ENCODE measurements at regions not wholly inside any gene's neighbourhood (a gene's known extent, or its start where the extent isn't known, plus 50 kb on each side); places are given as distances from the start of the nearest gene placed in this dataset.

DNA sequence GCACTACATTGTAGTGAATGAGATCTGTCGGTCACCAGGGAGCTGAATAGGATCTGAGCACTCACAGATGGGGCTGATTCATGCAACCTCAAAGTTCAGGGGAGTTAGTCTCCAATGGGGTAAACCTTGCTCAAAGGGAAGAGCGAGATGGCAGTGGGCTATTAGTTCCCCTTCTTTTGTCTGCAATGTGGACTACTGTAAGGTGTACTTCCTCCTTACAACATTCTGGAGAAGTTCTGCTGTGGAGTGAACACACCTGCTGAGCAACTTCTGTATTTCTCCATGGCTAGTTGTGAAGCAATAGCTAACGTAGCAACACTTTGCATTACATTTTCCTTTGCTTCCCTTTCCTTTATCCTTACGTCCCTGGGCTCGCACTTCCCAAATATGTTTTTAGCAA, 134.3 kb upstream of the B3GAT2 start:
- no peaks in the 10 kb centered on the region for H3K79me1 ChIP-seq (ENCODE audit: low read depth, low read length)
- H3K56ac ChIP-seq (replicated peaks; ENCODE audit: insufficient read length, low read depth, low read length): no peak overlapping the region
- no peak overlapping the region for H2BK15ac ChIP-seq (ENCODE audit: low read length)
- H3K79me2 ChIP-seq (ENCODE audit: control insufficient read depth in 1 of 2, insufficient read depth in 2 of 2, low read length in 2 of 2): no peaks in the 10 kb centered on the region
- no peaks in the 10 kb centered on the region for H3K23me2 ChIP-seq (ENCODE audit: low read depth, low read length)
- no peak overlapping the region for H2BK12ac ChIP-seq (ENCODE audit: low read depth, low read length)
- H2AK5ac ChIP-seq (ENCODE audit: low read depth, low read length): no peak overlapping the region
- no peak overlapping the region for H4K91ac ChIP-seq (replicated peaks; ENCODE audit: insufficient read length, low read length)
- H3K27ac ChIP-seq (ENCODE audit: low read depth, low read length): no peak overlapping the region
- no peak overlapping the region for H3K4me3 ChIP-seq (ENCODE audit: extremely low read depth in 1 of 4, insufficient read depth in 2 of 4, low read depth in 3 of 4, low read length in 4 of 4)
- H4K20me1 ChIP-seq (replicated peaks in 1 of 2; ENCODE audit: control insufficient read depth in 1 of 2, insufficient read depth in 2 of 2, low read length in 2 of 2): no peaks in the 10 kb centered on the region
- no peak overlapping the region for H2BK20ac ChIP-seq (ENCODE audit: low read length)
- H3K18ac ChIP-seq (ENCODE audit: extremely low read depth, low read length): no peak overlapping the region
- H3K4me2 ChIP-seq (ENCODE audit: insufficient read depth in 1 of 2, low read depth in 2 of 2, low read length in 2 of 2): no peak overlapping the region
- 91% methylated on average over 5 of the region's 5 CpGs; no CpG with 5 or more reads in 1 of the 2 experiments for WGBS, 2 experiments (ENCODE audit: extremely low coverage in 1 of 2, insufficient coverage in 1 of 2, insufficient read length in 1 of 2, insufficient replicate concordance in 2 of 2, low coverage in 1 of 2, low lambda C conversion rate in 2 of 2, missing lambda C conversion rate in 1 of 2)
- DNase-seq (ENCODE audit: low read depth in 1 of 2, low spot score in 2 of 2) (no peak), FAIRE-seq (no peak)
- no peaks in the 10 kb centered on the region for H3K36me3 ChIP-seq (ENCODE audit: control insufficient read depth in 2 of 4, insufficient read depth in 4 of 4, low read length in 3 of 4)
- H3K4ac ChIP-seq (replicated peaks; ENCODE audit: insufficient read length, low read depth, low read length): no peak overlapping the region
- ChIA-PET POLR2A (ENCODE audit: partially characterized antibody) (no interaction called here), CTCF (ENCODE audit: partially characterized antibody) (interaction anchor here (1.2 kb wide), 1 partner anchor 67 kb away, joined by 4 read pairs; no protein-coding TSS in a partner anchor)
- H3K4me1 ChIP-seq (replicated peaks in 1 of 4; ENCODE audit: control insufficient read depth in 3 of 4, insufficient read depth in 4 of 4, low read length in 3 of 4): no peaks in the 10 kb centered on the region; a peak in 1 of 7 replicates
- H3K14ac ChIP-seq (ENCODE audit: insufficient read length): no peak overlapping the region
- no peak overlapping the region for H3K23ac ChIP-seq (ENCODE audit: insufficient read length)
- TF ChIP-seq POU5F1 (IDR thresholded peaks at IDR 0.05; ENCODE audit: low read depth, low read length) (no peak), SP2 (IDR thresholded peaks at IDR 0.05; ENCODE audit: low read length) (no peak)
- no peak overlapping the region for H4K8ac ChIP-seq (ENCODE audit: extremely low read depth, insufficient read depth, low read length)
- no peak overlapping the region for H4K5ac ChIP-seq (ENCODE audit: insufficient read length, low read depth, low read length)
- no peak overlapping the region for H2BK5ac ChIP-seq (ENCODE audit: low read depth, low read length)
- no peak overlapping the region for H3K9ac ChIP-seq (replicated peaks in 1 of 4; ENCODE audit: extremely low read depth in 1 of 4, low read depth in 3 of 4, low read length in 3 of 4)
- H3K27me3 ChIP-seq (replicated peaks in 1 of 4; ENCODE audit: control insufficient read depth in 3 of 4, extremely low read depth in 1 of 4, insufficient read depth in 3 of 4, low read length in 3 of 4): no peaks in the 10 kb centered on the region
- H3K9me3 ChIP-seq (ENCODE audit: insufficient read depth in 2 of 2, low read depth in 1 of 2, low read length in 1 of 2): no peaks in the 10 kb centered on the region
- no peak overlapping the region for H2AFZ ChIP-seq (ENCODE audit: low read length)
- no peak overlapping the region for H2BK120ac ChIP-seq (replicated peaks; ENCODE audit: low read depth, low read length)
